ES-I3 (cell line): ENCODE measurements at regions not wholly inside any gene's neighbourhood (a gene's known extent, or its start where the extent isn't known, plus 50 kb on each side); places are given as distances from the start of the nearest gene placed in this dataset.

Experiments
- H3K36me3 ChIP-seq: 2 replicates; pipeline ENCODE4 v1.6.1; 2013; ENCODE audit warnings: mild to moderate bottlenecking, low read length, control low read depth, moderate library complexity; ENCODE audit not compliant: insufficient read depth
- H3K4me1 ChIP-seq: 2 replicates; pipeline ENCODE4 v1.6.1; 2013; ENCODE audit warnings: mild to moderate bottlenecking, control low read depth, low read length; ENCODE audit not compliant: insufficient read depth
- H3K9ac ChIP-seq: 2 replicates; pipeline ENCODE4 v1.6.1; 2013; ENCODE audit warnings: low read depth, mild to moderate bottlenecking, low read length, moderate library complexity
- H3K9me3 ChIP-seq: 2 replicates; pipeline ENCODE4 v1.6.1; 2013; ENCODE audit warnings: mild to moderate bottlenecking, low read length, moderate library complexity; ENCODE audit not compliant: control insufficient read depth, insufficient read depth

DNA sequence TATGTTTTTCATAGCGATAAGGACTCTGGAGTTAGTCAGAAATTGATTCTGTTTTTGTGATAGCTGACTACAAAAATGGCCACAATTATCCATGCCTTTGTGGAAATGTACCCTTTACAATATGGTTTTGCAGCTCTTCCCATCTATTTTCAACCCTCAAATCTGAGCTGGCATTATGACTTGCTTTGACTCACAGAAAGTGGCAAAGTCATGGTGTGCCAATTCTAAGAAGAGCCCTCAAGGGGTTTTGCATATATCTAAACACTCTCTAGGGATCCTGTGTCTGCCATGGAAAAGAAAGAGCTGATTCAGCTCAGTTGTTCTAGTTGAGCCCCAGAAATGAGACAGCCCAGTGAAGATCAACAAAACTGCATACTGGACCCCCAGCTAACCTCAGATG, 390.5 kb upstream of the RAG2 start:
- Histone ChIP-seq H3K4me1 (no peaks in the 10 kb centered on the region), H3K9me3 (0 out of 2 replicates have a peak, but pooled peaks cover 3% of the 10 kb centered on the region), H3K9ac (no peak overlapping the region), H3K36me3 (no peaks in the 10 kb centered on the region)

DNA sequence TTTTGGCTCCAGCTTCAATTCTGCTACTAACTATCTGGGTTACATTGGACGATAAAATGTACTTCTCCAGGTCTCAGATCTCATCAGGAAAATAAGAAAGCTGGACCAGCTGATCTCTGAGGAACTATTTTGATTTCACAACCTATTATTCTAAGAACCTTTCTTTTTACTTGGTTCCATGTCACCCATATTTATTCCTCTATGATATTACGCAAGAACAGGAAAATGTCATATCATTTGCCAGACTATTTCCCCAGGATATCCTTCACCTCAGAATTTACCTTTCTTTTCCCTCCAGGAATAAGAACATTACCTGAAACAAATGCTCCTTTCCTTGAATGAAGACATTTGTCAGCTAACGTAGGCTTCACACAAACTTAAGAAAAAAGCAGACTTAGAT, 387.5 kb upstream of the RAG2 start:
- Histone ChIP-seq H3K36me3 (no peaks in the 10 kb centered on the region), H3K9me3 (0 out of 2 replicates have a peak, but pooled peaks cover 3% of the 10 kb centered on the region), H3K9ac (no peak overlapping the region), H3K4me1 (no peaks in the 10 kb centered on the region)

DNA sequence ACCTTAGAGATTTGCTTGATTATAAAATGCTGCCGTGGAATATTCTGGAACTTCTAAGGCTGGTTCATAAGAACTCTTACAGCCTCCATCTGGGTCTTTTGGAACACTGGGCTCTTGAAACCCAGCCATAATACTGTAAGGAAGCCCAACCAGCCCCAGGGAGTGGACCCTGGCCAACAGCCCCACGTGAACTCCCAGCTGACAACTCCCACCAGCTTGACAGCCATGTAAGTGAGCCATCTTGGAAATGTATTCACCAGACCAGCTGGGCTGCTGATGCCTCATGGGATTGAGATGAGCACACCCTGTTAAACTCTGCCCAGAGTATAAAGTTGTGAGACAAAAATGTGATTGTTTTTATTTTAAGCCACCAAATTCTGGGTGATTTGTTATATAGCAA, 378.7 kb upstream of the RAG2 start:
- Histone ChIP-seq H3K36me3 (no peaks in the 10 kb centered on the region), H3K9ac (no peak overlapping the region), H3K4me1 (no peaks in the 10 kb centered on the region), H3K9me3 (no peaks in the 10 kb centered on the region)

DNA sequence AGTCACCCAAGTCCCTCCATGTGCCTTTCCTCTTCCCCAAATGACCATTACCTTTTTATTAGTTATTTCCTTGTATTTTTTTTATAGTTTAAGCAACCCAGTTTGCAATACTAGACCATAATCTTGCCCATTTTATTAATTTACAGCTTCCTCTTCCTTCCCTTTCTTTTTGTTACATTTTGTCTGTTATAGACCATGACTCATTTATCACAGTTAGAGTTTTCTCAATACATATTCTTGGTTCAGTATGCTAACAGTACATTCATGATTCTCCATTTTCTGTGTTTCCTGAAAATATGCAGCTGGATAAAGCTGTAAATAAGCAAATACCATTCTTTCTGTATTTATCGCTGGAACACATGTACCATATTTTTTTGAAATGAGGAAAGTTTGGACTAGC, 376.7 kb upstream of the RAG2 start:
- no peaks in the 10 kb centered on the region for H3K9me3 ChIP-seq
- no peaks in the 10 kb centered on the region for H3K4me1 ChIP-seq
- no peak overlapping the region for H3K9ac ChIP-seq
- H3K36me3 ChIP-seq, result no peaks in the 10 kb centered on the region

DNA sequence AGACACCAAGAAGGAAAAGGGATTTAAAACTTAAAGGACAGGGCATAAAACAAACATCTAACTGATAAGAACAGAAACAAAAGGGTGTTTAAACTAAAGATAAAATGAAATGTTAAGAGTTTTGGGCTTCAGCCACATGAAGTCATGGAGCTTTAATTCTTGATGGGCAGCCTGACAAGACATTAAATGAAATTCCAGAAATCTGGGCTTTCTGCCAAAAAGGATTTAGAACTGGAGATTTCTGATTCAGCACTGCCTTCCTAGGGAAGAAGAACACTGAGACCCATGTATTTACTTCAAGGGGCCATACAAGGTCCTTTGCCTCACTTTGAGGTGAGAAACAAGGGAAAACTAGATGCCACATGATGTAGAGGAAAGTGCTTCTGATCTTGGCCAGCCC, 355.9 kb upstream of the RAG2 start:
- Histone ChIP-seq H3K9ac (no peak overlapping the region), H3K4me1 (no peaks in the 10 kb centered on the region), H3K36me3 (no peaks in the 10 kb centered on the region), H3K9me3 (no peaks in the 10 kb centered on the region; the same call in 1 of the 2 replicates)

DNA sequence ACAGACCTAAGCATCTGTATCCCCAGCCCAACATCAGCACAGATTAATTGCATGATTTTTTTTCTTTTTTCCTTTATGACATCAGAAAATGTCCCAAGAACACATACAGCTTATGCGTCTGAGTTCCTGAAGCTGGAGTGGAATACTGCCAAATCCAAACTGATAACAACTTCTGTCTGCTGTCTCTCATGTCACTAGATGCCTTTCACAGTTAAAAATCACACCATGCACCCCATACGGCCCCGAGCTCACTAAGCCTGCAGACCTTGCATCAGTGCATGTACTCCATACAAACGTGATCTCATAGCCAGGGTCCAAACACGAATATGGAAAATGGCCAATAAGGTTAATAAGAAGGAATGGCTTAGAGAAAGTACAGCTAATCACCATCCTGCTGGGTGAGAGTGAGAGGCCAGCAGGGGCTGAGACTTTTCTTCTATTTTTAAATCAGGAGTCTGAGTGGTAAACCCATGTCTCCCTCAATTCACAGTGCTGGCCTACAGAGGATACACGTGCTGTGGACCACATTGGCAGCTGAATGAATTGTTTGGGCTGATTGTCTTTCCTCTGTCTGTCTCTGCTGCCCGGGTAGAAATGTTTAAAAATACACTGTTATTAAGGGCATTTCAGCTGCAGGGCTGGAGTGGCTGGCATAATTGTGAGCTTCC, 350.6 kb upstream of the RAG2 start:
- H3K9me3 ChIP-seq, result no peaks in the 10 kb centered on the region
- no peak overlapping the region for H3K9ac ChIP-seq
- H3K36me3 ChIP-seq, result no peaks in the 10 kb centered on the region
- no peaks in the 10 kb centered on the region for H3K4me1 ChIP-seq

DNA sequence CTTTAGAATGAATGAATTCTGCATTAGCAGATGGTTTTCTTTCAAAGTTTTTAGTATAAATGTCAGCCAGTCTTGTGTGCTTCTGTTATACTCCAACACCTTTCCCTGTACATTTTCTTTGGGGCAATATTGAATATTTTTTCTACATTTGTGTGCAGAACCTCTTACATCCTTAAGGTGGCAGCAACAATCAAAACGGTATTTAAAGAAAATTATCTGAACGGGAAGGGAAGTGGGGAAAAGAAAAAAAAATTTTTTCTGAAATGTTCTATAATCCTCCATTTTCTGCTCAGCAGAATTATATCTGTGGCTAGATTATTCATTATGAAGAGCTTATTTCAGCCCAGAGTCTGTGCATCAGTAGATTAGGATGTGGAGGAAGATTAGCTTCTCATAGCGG, 347.3 kb upstream of the RAG2 start:
- no peak overlapping the region for H3K9ac ChIP-seq
- no peaks in the 10 kb centered on the region for H3K36me3 ChIP-seq
- H3K4me1 ChIP-seq, result no peaks in the 10 kb centered on the region
- no peaks in the 10 kb centered on the region for H3K9me3 ChIP-seq

DNA sequence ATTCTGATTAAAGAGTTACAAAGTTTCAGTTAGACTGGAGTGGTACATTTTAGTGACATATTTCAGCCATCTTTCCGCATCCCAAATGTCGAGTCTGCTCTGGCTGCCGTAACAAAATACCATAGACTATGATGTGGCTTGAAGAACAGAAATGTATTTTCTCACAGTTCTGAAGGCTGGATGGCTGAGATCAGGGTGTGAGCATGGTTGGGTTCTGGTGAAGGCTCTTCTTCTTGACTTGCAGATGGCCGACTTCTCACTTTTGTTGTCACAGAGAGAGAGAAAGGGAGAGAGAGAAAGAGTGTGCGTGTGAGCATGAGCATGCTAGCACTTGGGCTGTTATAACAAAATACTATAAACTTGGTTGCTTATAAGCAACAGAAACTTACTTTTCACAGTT, 335.4 kb upstream of the RAG2 start:
- Histone ChIP-seq H3K36me3 (no peaks in the 10 kb centered on the region), H3K4me1 (no peaks in the 10 kb centered on the region), H3K9me3 (no peaks in the 10 kb centered on the region), H3K9ac (no peak overlapping the region)

DNA sequence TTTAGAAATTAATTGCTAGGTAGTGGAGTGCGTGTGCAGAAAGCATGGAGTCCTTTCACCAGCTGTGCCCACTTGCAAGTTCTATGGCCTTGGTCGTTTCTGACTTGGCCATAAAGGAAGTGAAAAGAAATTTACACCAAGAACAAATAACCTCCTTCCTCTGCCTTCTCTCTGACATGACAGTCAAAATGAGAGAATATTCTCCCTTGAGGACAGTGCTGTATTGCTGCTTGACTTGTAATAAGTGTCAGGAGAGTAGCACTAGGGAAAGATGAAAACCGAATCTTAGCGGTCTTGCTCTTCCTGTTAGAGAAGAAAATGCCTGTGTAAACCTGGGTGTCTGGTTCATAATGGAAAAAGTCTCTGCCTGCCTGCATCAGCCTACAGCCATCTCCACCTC, 333.1 kb upstream of the RAG2 start:
- Histone ChIP-seq H3K9ac (no peak overlapping the region), H3K36me3 (no peaks in the 10 kb centered on the region), H3K9me3 (no peaks in the 10 kb centered on the region), H3K4me1 (no peaks in the 10 kb centered on the region)

DNA sequence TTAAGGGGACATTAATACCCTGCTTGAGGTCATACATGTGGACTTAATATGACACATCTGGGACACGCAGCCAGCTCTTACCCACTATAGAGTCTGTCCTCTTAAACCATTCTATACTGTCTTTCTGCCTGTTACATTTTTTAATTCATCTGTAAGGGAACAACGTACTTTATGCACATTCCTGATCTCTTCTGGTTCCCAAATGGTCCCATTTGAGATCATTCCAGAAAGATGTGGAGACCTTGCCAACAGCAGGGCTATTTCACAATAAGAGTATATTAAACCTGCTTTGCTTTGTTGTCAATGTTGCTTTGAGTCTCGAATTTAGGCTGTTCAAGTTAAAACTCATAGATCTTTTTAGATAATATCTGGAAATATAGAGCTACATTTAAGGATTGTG, 332.2 kb upstream of the RAG2 start:
- Histone ChIP-seq H3K9me3 (no peaks in the 10 kb centered on the region), H3K36me3 (no peaks in the 10 kb centered on the region), H3K4me1 (no peaks in the 10 kb centered on the region), H3K9ac (no peak overlapping the region)

DNA sequence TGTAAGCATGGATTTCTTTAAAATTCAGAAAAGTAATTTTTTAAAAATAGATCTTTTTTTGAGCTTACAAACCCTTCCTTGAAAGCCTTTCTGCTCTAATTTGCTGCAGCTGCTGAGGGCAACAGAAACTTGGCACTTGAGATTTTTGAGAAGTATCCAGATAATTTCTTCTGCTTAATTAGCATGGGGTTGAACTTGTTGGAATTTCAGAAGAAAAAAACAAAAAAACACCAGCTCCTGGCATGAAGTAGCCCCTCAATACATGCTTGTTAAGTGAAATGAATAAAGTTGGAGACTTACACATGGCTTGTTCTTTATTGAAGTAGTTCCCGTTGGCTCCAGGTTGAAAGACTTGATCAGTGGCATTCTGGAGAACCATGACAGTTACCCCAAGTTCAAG, 331.4 kb upstream of the RAG2 start:
- no peaks in the 10 kb centered on the region for H3K36me3 ChIP-seq
- no peaks in the 10 kb centered on the region for H3K4me1 ChIP-seq
- H3K9me3 ChIP-seq, result no peaks in the 10 kb centered on the region
- no peak overlapping the region for H3K9ac ChIP-seq

DNA sequence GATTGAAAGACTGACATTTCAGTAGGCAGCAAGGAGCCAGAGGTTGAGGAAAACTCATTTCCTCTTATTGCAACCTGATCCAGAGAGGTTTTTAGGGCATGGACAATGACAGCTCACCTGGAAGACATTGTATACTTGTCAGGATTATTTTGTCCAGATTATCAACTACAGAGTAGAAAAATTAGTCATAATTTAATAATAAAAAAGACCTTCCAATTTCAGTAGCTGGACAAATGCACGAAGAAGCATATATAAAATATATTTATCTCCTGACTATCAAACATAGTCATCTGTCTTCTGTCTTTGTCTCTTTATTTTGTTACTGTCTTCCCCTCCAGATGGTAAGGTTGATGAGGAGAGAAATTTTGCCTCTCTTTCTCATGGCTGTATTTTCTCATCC, 330.6 kb upstream of the RAG2 start:
- Histone ChIP-seq H3K9me3 (no peaks in the 10 kb centered on the region), H3K4me1 (no peaks in the 10 kb centered on the region), H3K9ac (no peak overlapping the region), H3K36me3 (no peaks in the 10 kb centered on the region)

DNA sequence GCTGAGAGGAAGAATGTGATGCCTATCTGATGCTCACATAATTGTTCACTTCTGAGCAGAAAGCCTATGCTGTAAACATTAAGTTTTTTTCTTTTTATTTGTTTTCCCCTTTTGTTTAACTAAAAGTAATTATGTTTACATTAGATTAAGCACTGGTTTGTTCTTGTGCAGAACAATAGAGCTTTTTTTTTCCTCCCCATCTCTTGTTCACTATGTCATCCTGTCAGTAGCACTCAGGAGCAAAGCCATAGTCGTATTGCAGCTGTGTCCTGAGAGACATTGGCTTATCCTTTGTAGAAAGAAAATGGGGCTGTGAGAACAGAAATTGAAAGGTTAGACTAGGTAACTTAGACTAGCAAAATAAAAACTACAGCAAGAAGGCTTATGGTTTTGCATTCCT, 301.8 kb upstream of the RAG2 start:
- Histone ChIP-seq H3K9me3 (no peaks in the 10 kb centered on the region), H3K9ac (no peak overlapping the region), H3K4me1 (no peaks in the 10 kb centered on the region), H3K36me3 (no peaks in the 10 kb centered on the region)

DNA sequence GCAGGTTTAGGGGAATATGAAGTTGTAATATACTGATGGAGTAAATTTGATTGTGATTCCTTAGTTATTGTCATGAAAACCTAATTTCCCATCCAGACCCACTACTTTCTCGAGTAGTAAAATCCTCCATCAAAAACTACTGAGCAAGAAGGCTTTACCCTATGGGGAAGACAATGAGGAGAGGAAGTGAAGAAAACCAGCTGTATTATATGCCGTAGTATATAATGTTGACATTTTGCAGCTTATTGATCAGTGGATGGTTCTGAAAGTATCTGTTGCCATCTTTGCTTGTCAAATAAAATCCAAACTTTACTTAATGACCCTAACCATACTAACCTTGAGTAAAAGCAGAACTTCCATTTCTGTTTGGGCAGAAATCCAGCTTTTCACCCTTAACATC, 292.8 kb upstream of the RAG2 start:
- no peak overlapping the region for H3K9ac ChIP-seq
- no peaks in the 10 kb centered on the region for H3K36me3 ChIP-seq
- H3K9me3 ChIP-seq, result no peaks in the 10 kb centered on the region
- no peaks in the 10 kb centered on the region for H3K4me1 ChIP-seq

DNA sequence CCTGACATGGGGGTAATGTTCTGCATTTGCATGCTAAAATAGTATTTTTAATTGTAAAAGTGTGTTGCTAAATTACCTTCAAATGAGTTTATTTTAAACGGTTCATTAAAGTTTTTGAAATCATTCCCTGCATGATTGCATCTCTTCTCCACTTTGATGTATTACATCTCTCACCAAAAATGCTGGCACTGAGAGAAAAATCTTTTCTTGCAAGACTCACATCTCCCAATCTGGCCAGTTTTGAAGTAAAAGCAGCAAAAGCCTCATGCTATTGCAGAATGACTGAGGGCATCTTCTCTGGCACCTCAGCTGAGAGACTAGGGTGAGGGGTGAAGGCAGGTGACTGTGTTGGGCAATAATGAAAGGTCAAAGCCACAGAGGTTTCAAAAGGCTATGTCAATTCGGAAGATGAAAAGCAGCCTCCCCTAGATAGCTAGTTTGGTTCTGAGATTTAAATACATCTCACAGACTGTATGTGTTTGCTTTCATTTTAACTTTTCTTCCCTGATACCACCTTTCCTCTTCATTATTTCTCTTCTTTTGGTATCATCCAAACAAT, 292.2 kb upstream of the RAG2 start:
- Histone ChIP-seq H3K4me1 (no peaks in the 10 kb centered on the region), H3K9me3 (no peaks in the 10 kb centered on the region), H3K36me3 (no peaks in the 10 kb centered on the region), H3K9ac (no peak overlapping the region)
